HG02852 (cell line): ENCODE measurements at regions not wholly inside any gene's neighbourhood (a gene's known extent, or its start where the extent isn't known, plus 50 kb on each side); places are given as distances from the start of the nearest gene placed in this dataset.
"Not testable (repeated sequence)": the region's sequence is repeated elsewhere in the genome, so short reads cannot be mapped to it uniquely, and the experiment has no call there.

ENCODE experiments used
- ATAC-seq: cut with Tn5 transposase; IDR thresholded peaks from one replicate; pipeline ENCODE4 v1.9.1; 2021; ENCODE audit warnings: mild to moderate bottlenecking, moderate library complexity; ENCODE audit not compliant: unreplicated experiment

- ATAC-seq, result no peak
Measured at GRCh38 chr10:11691319-11691755, 50.8 kb upstream of the ECHDC3 start.

GRCh38 chr10:11689945-11690736 lies 52.0 kb upstream of the ECHDC3 start:
- ATAC-seq, result no peak

- not testable (repeated sequence) for ATAC-seq
Measured at GRCh38 chr10:11688448-11688795, 53.8 kb upstream of the ECHDC3 start.

- no peak for ATAC-seq
Measured at GRCh38 chr10:11687779-11688447, 54.3 kb upstream of the ECHDC3 start.

GRCh38 chr10:11687357-11687771 lies 54.8 kb upstream of the ECHDC3 start:
- no peak for ATAC-seq

GRCh38 chr10:11685787-11686218 lies 56.4 kb upstream of the ECHDC3 start:
- no peak for ATAC-seq

- peak; percentile 77 for ATAC-seq
Measured at GRCh38 chr10:11684717-11685645, 57.2 kb upstream of the ECHDC3 start.

- peak; percentile 8 for ATAC-seq
Measured at GRCh38 chr10:11684341-11684716, 57.9 kb upstream of the ECHDC3 start.

- no peak for ATAC-seq
Measured at GRCh38 chr10:11683529-11684320, 58.5 kb upstream of the ECHDC3 start.

GRCh38 chr10:11682851-11683250 lies 59.3 kb upstream of the ECHDC3 start:
- no peak for ATAC-seq

- no peak for ATAC-seq
Measured at GRCh38 chr10:11682267-11682683, 59.9 kb upstream of the ECHDC3 start.

GRCh38 chr10:11680496-11680895 lies 61.7 kb upstream of the ECHDC3 start:
- ATAC-seq, result no peak

GRCh38 chr10:11679946-11680345 lies 62.2 kb upstream of the ECHDC3 start:
- ATAC-seq, result no peak

- ATAC-seq, result peak; percentile 91
Measured at GRCh38 chr10:11678074-11678793, 63.9 kb upstream of the ECHDC3 start.

GRCh38 chr10:11677480-11677879 lies 64.7 kb upstream of the ECHDC3 start:
- peak; percentile 29 for ATAC-seq

- no peak for ATAC-seq
Measured at GRCh38 chr10:11673346-11674280, 62.2 kb upstream of the USP6NL start.

- no peak for ATAC-seq
Measured at GRCh38 chr10:11672836-11673235, 61.4 kb upstream of the USP6NL start.

- no peak for ATAC-seq
Measured at GRCh38 chr10:11670381-11670780, 58.9 kb upstream of the USP6NL start.
